Stimulated activated naive B cell treated with anti-CD40 and anti-IgM and Interleukin-4, amounts not matched to agents 10 μg/mL and 1 μg/mL and 100 μg/mL, for 72 hours (primary cell): ENCODE measurements at regions not wholly inside any gene's neighbourhood (a gene's known extent, or its start where the extent isn't known, plus 50 kb on each side); places are given as distances from the start of the nearest gene placed in this dataset.

Source experiments
- ATAC-seq, 2 donors: fragments of 150-1000 bp; cut with Tn5 transposase; replicated peaks; 2 replicates each; pipeline ENCODE4 v1.10.0; 2021; ENCODE audit warnings: moderate library complexity in 1 of 2
- DNase-seq: peaks from one replicate; pipeline ENCODE4 v3.0.0; 2021
- H3K27ac Mint-ChIP-seq: one replicate; pipeline ENCODE4 v1.8.0; 2022; ENCODE audit warnings: mild to moderate bottlenecking, mixed read lengths
- H3K27me3 Mint-ChIP-seq, 2 donors: one replicate each; pipeline ENCODE4 v1.8.0; 2022; ENCODE audit warnings: mixed read lengths in 2 of 2
- H3K36me3 Mint-ChIP-seq, 2 donors: one replicate each; pipeline ENCODE4 v1.8.0; 2022; ENCODE audit warnings: mixed read lengths in 2 of 2, mild to moderate bottlenecking in 1 of 2
- H3K4me1 Mint-ChIP-seq, 2 donors: one replicate each; pipeline ENCODE4 v1.8.0; 2022; ENCODE audit warnings: mixed read lengths in 2 of 2, mild to moderate bottlenecking in 1 of 2
- H3K4me3 Mint-ChIP-seq, 2 donors: one replicate each; pipeline ENCODE4 v1.8.0; 2022; ENCODE audit warnings: mild to moderate bottlenecking in 2 of 2, mixed read lengths in 2 of 2, moderate library complexity in 1 of 2
- H3K9me3 Mint-ChIP-seq, 2 donors: one replicate each; pipeline ENCODE4 v1.8.0; 2022; ENCODE audit warnings: mixed read lengths in 2 of 2, mild to moderate bottlenecking in 1 of 2

- Mint-ChIP-seq H3K4me1 (peaks cover 53 to 79% of the 10 kb centered on the region in 2 donors), H3K27ac (peak overlapping the region; percentile 95), H3K36me3 (no peaks in the 10 kb centered on the region), H3K27me3 (no peaks in the 10 kb centered on the region), H3K4me3 (peak overlapping the region; percentile 73 to 78), H3K9me3 (no peaks in the 10 kb centered on the region)
- DNase-seq: peak; percentile 70
- peak; percentile 73 to 76 for ATAC-seq
These were observed 166.2 kb downstream of the TOMM20 start for GRCh38 chr1:234962340-234962989.

- peak overlapping the region; percentile 73 to 78 for H3K4me3 Mint-ChIP-seq
- DNase-seq (peak; percentile 51), ATAC-seq (peak; percentile 48 to 55)
- H3K9me3 Mint-ChIP-seq: no peaks in the 10 kb centered on the region
- H3K27ac Mint-ChIP-seq: peak overlapping the region; percentile 95
- no peaks in the 10 kb centered on the region for H3K27me3 Mint-ChIP-seq
- no peaks in the 10 kb centered on the region for H3K36me3 Mint-ChIP-seq
- H3K4me1 Mint-ChIP-seq: peaks cover 59 to 86% of the 10 kb centered on the region in 2 donors
These were observed 166.9 kb downstream of the TOMM20 start for GRCh38 chr1:234961456-234962339.

GRCh38 chr1:234960722-234961455, 167.7 kb downstream of the TOMM20 start:
- H3K27me3 Mint-ChIP-seq: no peaks in the 10 kb centered on the region
- H3K27ac Mint-ChIP-seq: peak overlapping the region; percentile 78
- peak overlapping the region; percentile 5 to 48 for H3K4me3 Mint-ChIP-seq
- ATAC-seq (no peak), DNase-seq (no peak)
- no peaks in the 10 kb centered on the region for H3K36me3 Mint-ChIP-seq
- no peaks in the 10 kb centered on the region for H3K9me3 Mint-ChIP-seq
- H3K4me1 Mint-ChIP-seq: peaks cover 56 to 94% of the 10 kb centered on the region in 2 donors

GRCh38 chr1:234958706-234959657, 169.7 kb downstream of the TOMM20 start:
- ATAC-seq (no peak), DNase-seq (no peak)
- H3K36me3 Mint-ChIP-seq: no peaks in the 10 kb centered on the region
- H3K9me3 Mint-ChIP-seq: no peaks in the 10 kb centered on the region
- H3K27ac Mint-ChIP-seq: peak overlapping the region; percentile 78
- no peaks in the 10 kb centered on the region for H3K27me3 Mint-ChIP-seq
- H3K4me3 Mint-ChIP-seq: peak overlapping the region in 1 of 2 donors; percentile 37
- peaks cover 65 to 98% of the 10 kb centered on the region in 2 donors for H3K4me1 Mint-ChIP-seq

GRCh38 chr1:234958066-234958705, 170.5 kb downstream of the TOMM20 start:
- DNase-seq: no peak
- no peaks in the 10 kb centered on the region for H3K27me3 Mint-ChIP-seq

GRCh38 chr1:234957330-234958065, 171.1 kb downstream of the TOMM20 start:
- H3K4me3 Mint-ChIP-seq: no peak overlapping the region
- no peaks in the 10 kb centered on the region for H3K9me3 Mint-ChIP-seq
- H3K27me3 Mint-ChIP-seq: no peaks in the 10 kb centered on the region
- ATAC-seq: no peak
- no peaks in the 10 kb centered on the region for H3K36me3 Mint-ChIP-seq
- H3K4me1 Mint-ChIP-seq: peaks cover 69 to 91% of the 10 kb centered on the region in 2 donors
- DNase-seq: no peak
- H3K27ac Mint-ChIP-seq: peak overlapping the region; percentile 85

More at GRCh38 chr1:234958066-234958705, 170.5 kb downstream of the TOMM20 start:
- Mint-ChIP-seq H3K4me3 (no peak overlapping the region), H3K4me1 (peaks cover 65 to 98% of the 10 kb centered on the region in 2 donors), H3K27ac (peak overlapping the region; percentile 56), H3K9me3 (no peaks in the 10 kb centered on the region), H3K36me3 (no peaks in the 10 kb centered on the region)
- ATAC-seq: no peak

GRCh38 chr1:234956821-234957329, 171.8 kb downstream of the TOMM20 start:
- Mint-ChIP-seq H3K27ac (peak overlapping the region; percentile 85), H3K4me3 (no peak overlapping the region), H3K4me1 (peaks cover 68 to 85% of the 10 kb centered on the region in 2 donors), H3K27me3 (no peaks in the 10 kb centered on the region), H3K36me3 (no peaks in the 10 kb centered on the region), H3K9me3 (no peaks in the 10 kb centered on the region)
- DNase-seq (no peak), ATAC-seq (no peak)

GRCh38 chr1:234955107-234955731, 173.4 kb downstream of the TOMM20 start:
- DNase-seq (peak; percentile 69), ATAC-seq (peak; percentile 81)
- H3K27ac Mint-ChIP-seq: peak overlapping the region; percentile 93

GRCh38 chr1:234954613-234955012, 174.0 kb downstream of the TOMM20 start:
- no peak for ATAC-seq
- DNase-seq: no peak
- H3K27ac Mint-ChIP-seq: peak overlapping the region; percentile 93
- H3K4me3 Mint-ChIP-seq: peak overlapping the region in 1 of 2 donors; percentile 53
- H3K9me3 Mint-ChIP-seq: peaks cover 0 to under 1% of the 10 kb centered on the region in 2 donors
- no peaks in the 10 kb centered on the region for H3K27me3 Mint-ChIP-seq
- H3K36me3 Mint-ChIP-seq: no peaks in the 10 kb centered on the region
- peaks cover 49 to 62% of the 10 kb centered on the region in 2 donors for H3K4me1 Mint-ChIP-seq

More at GRCh38 chr1:234955107-234955731, 173.4 kb downstream of the TOMM20 start:
- H3K9me3 Mint-ChIP-seq: no peaks in the 10 kb centered on the region
- peak overlapping the region; percentile 50 to 53 for H3K4me3 Mint-ChIP-seq
- H3K4me1 Mint-ChIP-seq: peaks cover 54 to 68% of the 10 kb centered on the region in 2 donors
- no peaks in the 10 kb centered on the region for H3K27me3 Mint-ChIP-seq
- no peaks in the 10 kb centered on the region for H3K36me3 Mint-ChIP-seq

GRCh38 chr1:234953655-234954405, 174.8 kb downstream of the TOMM20 start:
- Mint-ChIP-seq H3K36me3 (peaks cover 6% of the 10 kb centered on the region in 2 donors), H3K9me3 (peaks cover 5 to 7% of the 10 kb centered on the region in 2 donors), H3K4me1 (peaks cover 44 to 54% of the 10 kb centered on the region in 2 donors), H3K4me3 (peak overlapping the region; percentile 4 to 9), H3K27ac (peak overlapping the region; percentile 93), H3K27me3 (no peaks in the 10 kb centered on the region)
- no peak for DNase-seq
- peak; percentile 4 to 20 for ATAC-seq

GRCh38 chr1:234950598-234950997, 178.0 kb downstream of the TOMM20 start:
- ATAC-seq (no peak), DNase-seq (no peak)
- Mint-ChIP-seq H3K9me3 (peaks cover 5 to 7% of the 10 kb centered on the region in 2 donors), H3K27me3 (no peaks in the 10 kb centered on the region), H3K4me1 (peaks cover 33 to 38% of the 10 kb centered on the region in 2 donors), H3K27ac (no peak overlapping the region), H3K36me3 (peaks cover 6% of the 10 kb centered on the region in 2 donors), H3K4me3 (no peak overlapping the region)
